ENCODE measurements at regions not wholly inside any gene's neighbourhood (a gene's known extent, or its start where the extent isn't known, plus 50 kb on each side); places are given as distances from the start of the nearest gene placed in this dataset.

GRCh38 chr10:31146491-31147209 is 115.0 kb upstream of the ZNF438 start:
- no peak for DNase-seq

DNA sequence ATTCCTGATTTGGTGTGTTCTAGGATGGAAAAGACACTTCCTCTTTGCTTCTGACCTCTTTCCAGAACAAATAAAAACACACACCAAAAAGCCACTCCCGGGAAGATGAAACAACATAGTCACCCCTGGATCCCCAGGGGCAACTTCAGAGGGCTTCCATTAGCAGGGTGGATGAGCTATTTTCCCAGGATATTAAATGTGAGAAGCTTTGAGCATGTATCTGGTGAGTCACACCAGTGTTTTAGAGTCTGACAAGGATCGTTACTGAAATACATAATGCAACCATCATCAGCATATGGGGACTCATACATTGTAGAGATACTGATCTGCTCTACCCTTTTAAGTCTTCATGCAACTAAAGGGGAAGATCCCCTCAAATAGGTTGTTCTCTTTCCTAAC is 115.5 kb upstream of the ZNF438 start:
- no peak for DNase-seq

GRCh38 chr10:31148951-31149350 is 117.3 kb upstream of the ZNF438 start:
- DNase-seq = no peak

GRCh38 chr10:31149835-31150512 is 118.3 kb upstream of the ZNF438 start:
- no peak for DNase-seq

DNA sequence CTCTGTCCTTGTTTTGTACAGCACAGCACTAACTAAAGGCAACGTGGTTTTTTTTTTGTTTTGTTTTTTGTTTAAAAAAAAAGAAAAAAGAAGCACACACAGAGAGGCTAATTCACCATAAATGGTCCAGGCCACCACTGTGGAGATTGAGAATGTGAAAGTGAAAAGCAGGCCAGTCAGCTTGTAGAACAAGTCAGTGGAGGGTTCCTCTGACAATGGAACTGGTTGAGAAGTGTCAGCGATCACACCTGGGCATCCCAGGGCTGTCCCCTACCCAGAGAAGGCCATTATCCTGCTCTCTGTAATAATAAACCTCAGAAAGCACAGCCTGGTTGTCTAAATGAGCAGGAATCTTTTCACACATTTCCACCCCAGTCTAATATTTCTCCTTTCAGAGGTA is 119.6 kb upstream of the ZNF438 start:
- no peak for DNase-seq

DNA sequence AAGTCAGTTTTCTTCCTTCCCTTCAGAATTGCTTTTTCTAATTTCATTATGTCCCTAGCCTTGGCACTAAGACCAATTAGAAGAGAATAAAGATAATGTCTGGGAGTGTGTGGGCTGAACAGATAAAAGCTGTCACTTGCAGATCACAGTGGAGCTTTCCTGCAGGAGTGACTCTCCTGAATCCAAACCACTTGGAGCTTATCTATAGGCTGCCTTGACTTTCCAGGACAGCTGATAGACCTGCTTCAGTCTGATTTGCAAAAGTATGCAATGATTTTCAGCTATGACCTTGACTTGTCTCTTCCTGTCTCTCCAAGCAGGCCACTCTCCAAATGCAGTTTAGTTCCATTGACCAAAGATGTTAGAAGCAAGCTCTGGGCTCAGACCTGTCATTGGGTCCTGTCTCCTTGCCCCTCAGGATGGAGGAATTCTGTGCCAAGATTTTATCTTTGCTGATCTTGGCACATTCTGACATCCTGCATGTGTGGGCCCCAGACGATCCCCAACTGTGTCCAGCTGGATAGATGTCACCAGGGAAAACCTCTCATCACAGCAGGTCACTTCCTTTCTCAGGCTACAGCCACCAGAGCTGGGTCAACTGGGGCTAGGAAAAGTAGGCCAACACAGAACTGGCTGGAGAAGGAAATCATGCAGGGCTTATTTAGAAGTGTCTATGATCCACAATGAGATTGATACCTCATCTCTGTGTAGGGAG is 120.9 kb upstream of the ZNF438 start:
- no peak for DNase-seq

DNA sequence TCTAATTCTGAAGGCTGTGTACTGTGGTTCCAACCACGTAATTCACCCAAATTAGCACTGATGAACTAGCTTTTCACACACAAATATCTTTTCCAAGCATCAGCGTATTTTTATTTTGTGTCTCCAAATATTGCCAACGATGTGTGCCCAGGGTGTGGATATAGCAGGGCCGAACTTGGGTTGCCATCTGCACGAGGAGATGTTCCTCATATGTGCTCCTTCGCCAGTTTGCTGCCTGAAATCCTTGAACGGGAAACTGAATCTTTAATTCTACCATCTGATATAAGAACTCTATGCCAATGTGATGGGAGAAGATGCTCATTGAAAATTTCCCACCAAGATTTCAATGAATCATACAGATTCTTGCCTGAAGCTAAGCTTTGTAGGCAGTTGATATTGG is 121.5 kb upstream of the ZNF438 start:
- no peak for DNase-seq

- DNase-seq = no peak
These were observed 122.0 kb upstream of the ZNF438 start for GRCh38 chr10:31153692-31154091.

GRCh38 chr10:31154996-31155395 is 123.3 kb upstream of the ZNF438 start:
- DNase-seq = no peak

- DNase-seq = no peak
These were observed 125.7 kb upstream of the ZNF438 start for GRCh38 chr10:31157123-31158010.

DNA sequence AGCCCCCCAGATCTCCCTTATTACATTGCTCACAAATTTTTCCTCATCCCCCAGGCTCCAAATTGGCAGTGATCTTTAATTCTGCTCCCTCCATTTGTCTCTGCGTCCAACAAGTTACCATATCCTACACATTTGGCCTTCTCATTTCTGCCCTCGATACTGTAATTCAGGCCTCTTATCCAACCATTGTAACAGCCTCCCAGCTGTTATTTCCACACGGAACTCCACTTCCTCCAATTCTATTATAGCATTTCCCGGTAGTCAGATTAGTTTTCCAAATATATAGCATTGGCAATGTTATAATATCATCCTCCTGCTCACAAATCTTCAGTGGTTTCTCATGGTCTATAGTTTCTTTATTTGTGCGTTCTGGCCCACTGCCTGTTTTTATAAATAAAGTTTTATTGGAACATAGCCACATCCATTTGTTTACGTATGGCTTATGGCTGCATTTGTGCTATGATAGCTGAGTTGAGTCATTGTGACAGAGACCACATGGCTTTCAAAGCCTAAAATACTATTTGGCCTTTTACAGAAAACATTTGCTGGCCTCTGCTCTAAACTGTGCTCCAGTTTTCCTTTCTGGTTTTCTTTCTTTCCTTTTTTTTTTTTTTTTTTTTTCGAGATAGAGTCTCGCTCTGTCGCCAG is 126.5 kb upstream of the ZNF438 start:
- DNase-seq = no peak

DNA sequence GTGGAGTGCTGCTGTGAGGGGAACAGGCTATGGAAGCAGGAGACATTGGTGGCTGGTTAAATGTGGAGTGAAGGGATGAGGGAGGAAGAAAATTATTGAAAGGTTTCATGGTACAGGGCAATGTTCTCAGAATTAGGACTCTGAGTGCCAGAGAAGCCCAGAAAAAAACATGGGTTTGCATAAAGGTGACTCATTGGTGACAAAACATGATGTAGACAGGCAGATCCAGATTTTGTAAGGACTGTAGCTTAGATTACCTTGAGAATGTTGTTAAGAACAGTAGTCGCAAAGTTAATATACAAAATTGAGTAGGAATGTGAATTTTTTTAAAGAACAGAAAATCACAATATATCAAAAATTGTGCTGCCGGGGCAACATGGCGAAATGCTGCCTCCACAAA is 134.9 kb upstream of the ZNF438 start:
- no peak for DNase-seq

DNA sequence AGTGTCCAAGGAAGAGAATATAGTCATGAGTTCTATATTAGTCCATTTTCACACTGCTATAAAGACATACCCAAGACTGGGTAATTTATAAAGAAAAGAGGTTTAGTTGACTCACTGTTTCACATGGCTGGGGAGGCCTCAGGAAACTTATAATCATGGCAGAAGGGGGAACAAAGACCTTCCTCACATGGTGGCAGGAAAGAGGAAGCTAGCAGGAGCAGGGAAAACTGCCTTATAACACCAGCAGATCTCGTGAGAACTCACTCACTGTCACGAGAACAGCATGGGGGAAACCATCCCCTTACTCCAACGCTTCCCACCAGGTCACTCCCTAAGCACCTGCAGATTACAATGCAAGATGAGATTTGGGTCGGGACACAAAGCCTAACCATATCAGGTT is 139.0 kb upstream of the ZNF438 start:
- DNase-seq = no peak

- no peak for DNase-seq
These were observed 139.9 kb upstream of the ZNF438 start for GRCh38 chr10:31171402-31172083.

- DNase-seq = no peak
These were observed 141.3 kb upstream of the ZNF438 start for GRCh38 chr10:31172925-31173324.

DNA sequence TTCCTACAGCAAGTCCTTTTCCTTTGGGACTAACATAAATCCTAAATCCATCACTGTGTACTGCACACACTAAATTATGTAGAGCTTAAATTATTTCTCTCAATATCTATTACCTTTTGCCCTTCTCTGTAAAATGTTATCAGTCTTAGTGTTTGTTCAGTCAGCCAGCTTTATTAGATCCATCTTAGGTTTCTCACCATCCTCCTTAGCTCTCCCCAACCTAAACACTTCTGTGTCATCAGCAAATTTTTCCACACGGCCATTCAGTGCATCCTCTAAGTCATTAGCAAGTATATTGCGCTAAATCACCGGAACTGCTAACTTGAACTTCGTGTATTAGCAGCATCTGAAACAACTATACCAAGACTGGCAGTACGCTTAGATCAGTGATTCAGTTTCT is 142.1 kb upstream of the ZNF438 start:
- no peak for DNase-seq

DNA sequence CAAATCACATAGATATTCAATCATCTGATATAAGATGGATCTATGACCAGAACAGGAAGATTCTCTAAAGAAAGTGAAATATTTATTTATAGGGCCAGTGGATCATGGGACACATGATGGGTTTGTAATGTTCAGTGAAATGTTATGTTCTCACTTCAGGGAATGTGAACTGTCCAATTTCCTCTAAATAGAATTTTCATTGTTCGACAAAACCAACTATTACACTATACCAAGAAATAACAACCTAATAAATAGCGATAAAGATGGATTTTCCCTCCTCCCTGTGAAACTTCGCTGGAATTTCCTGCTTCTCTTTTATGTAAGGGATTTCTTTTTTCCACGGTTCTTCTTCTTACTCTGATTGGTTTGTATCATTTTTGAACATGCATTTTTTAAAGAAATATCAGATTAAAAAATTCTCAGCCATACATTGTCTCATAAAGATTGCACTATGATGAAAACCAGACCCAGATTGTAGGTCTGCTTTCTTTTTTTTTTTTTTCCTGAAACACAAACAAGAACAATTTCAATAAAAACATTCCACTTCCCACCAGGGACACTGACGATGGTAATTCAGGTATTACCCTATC is 139.8 kb upstream of the ZEB1 start:
- DNase-seq = no peak

DNA sequence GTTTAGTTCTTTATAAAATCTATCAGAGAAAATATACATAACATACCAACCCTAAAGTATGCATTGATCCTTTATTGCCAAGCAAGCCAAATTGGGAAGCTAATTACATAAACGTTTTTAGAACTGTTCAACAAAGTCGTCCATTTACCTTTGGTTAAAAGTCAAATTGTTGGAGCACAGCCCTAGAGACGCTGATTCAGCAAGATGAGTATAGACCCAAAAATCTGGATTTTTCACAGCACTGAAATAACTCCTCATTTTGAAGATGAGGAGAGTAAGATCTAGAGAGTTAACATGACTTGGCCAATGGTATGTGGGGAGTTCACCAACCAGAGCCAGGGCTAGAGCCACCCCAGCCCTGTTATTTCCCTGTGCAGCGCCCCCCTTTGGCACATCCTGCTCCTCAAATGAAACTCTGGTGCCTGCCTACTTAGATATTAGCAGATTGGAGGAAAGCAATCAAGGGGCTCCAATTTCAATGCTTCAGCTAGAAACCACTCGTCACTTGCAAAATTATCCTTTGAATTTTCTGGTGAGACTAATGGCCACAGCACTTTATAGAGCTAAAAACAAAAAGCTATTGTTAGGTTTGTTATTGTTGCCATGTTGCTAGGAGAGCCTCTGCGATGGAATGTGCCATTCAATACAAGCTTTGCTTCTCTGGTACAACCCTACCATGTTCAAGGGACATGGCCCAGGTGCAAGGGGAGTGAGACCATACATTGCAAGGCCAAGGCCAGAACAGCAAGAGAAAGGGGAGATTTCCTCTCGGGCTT is 132.6 kb upstream of the ZEB1 start:
- DNase-seq = no peak

GRCh38 chr10:31187182-31187581 is 131.8 kb upstream of the ZEB1 start:
- DNase-seq = no peak

GRCh38 chr10:31187607-31188210 is 131.3 kb upstream of the ZEB1 start:
- DNase-seq = no peak
